IPS DF 6.9 (cell line): ENCODE measurements at regions not wholly inside any gene's neighbourhood (a gene's known extent, or its start where the extent isn't known, plus 50 kb on each side); places are given as distances from the start of the nearest gene placed in this dataset.

Experiments used
- DNase-seq: peaks from one replicate; pipeline ENCODE4 v3.0.0-alpha.2; 2013; ENCODE audit warnings: low read depth, low spot score
- H3K27ac ChIP-seq: one replicate; pipeline ENCODE4 v1.5.1; 2013; ENCODE audit warnings: low read length, control low read depth
- H3K27me3 ChIP-seq: 2 replicates; pipeline ENCODE4 v1.6.1; 2013; ENCODE audit warnings: mild to moderate bottlenecking, low read length; ENCODE audit not compliant: control insufficient read depth, insufficient read depth
- H3K36me3 ChIP-seq: 2 replicates; pipeline ENCODE4 v1.6.1; 2013; ENCODE audit warnings: low read length; ENCODE audit not compliant: control insufficient read depth, insufficient read depth
- H3K4me1 ChIP-seq: 2 replicates; pipeline ENCODE4 v1.6.1; 2013; ENCODE audit warnings: low read length; ENCODE audit not compliant: control insufficient read depth, insufficient read depth
- H3K4me3 ChIP-seq: 2 replicates; pipeline ENCODE4 v1.5.1; 2013; ENCODE audit warnings: mild to moderate bottlenecking, low read length
- H3K9me3 ChIP-seq: 2 replicates; pipeline ENCODE4 v1.6.1; 2013; ENCODE audit warnings: low read length, inconsistent platforms; ENCODE audit not compliant: control insufficient read depth, insufficient read depth
- WGBS: extraction: QIAGEN DNeasy Blood & Tissue Kit; methylation state at CpG from one replicate; pipeline ENCODE4 v1.1.7; 2013; ENCODE audit warnings: mixed read lengths, missing lambda C conversion rate; ENCODE audit not compliant: insufficient read length, insufficient coverage; 5-methylcytosine and 5-hydroxymethylcytosine counted together

- Histone ChIP-seq H3K27me3 (no peaks in the 10 kb centered on the region), H3K36me3 (no peaks in the 10 kb centered on the region), H3K4me3 (no peak overlapping the region), H3K27ac (no peak overlapping the region), H3K4me1 (no peaks in the 10 kb centered on the region), H3K9me3 (no peaks in the 10 kb centered on the region)
- no peak for DNase-seq
- WGBS, result no CpG with 5 or more reads among the region's 7 CpGs
These were observed 167.3 kb upstream of the AKIRIN2 start for GRCh38 chr6:87869064-87869905.

- H3K36me3 ChIP-seq, result no peaks in the 10 kb centered on the region
- H3K4me3 ChIP-seq, result no peak overlapping the region
- no CpG with 5 or more reads among the region's 2 CpGs for WGBS
- H3K27ac ChIP-seq, result no peak overlapping the region
- no peak for DNase-seq
- H3K27me3 ChIP-seq, result no peaks in the 10 kb centered on the region
- H3K9me3 ChIP-seq, result no peaks in the 10 kb centered on the region
- no peaks in the 10 kb centered on the region for H3K4me1 ChIP-seq
These were observed 158.9 kb upstream of the AKIRIN2 start for GRCh38 chr6:87860902-87861301.

DNA sequence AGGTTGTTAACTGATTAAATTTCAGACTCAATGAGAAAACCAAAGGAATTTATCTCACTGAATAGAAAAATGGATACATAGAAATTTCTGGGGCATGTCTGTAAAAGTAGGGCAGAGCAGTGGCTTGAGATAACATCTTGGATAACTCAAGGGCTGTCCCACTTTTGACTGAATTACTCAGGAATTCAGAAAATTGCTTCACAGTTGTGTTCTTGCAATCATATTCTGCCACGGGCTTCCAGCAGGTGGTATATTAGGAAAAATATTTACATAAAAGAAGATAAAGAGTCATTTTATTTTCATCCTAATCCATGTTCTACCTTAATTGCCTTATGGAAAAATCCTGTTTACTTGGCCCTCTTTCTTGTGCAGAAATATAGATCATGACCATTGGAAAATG lies 156.4 kb upstream of the AKIRIN2 start:
- DNase-seq, result no peak
- no peaks in the 10 kb centered on the region for H3K9me3 ChIP-seq
- no peaks in the 10 kb centered on the region for H3K36me3 ChIP-seq
- no peaks in the 10 kb centered on the region for H3K27me3 ChIP-seq
- no peaks in the 10 kb centered on the region for H3K4me1 ChIP-seq
- WGBS, result no CpG with 5 or more reads among the region's 1 CpG
- no peak overlapping the region for H3K4me3 ChIP-seq
- no peak overlapping the region for H3K27ac ChIP-seq

GRCh38 chr6:87851674-87852299 lies 149.8 kb upstream of the AKIRIN2 start:
- no peaks in the 10 kb centered on the region for H3K4me1 ChIP-seq
- no peak overlapping the region for H3K4me3 ChIP-seq
- no peaks in the 10 kb centered on the region for H3K36me3 ChIP-seq
- no peaks in the 10 kb centered on the region for H3K9me3 ChIP-seq
- no peak overlapping the region for H3K27ac ChIP-seq
- no peaks in the 10 kb centered on the region for H3K27me3 ChIP-seq
- DNase-seq, result no peak
- WGBS, result no CpG with 5 or more reads among the region's 4 CpGs

DNA sequence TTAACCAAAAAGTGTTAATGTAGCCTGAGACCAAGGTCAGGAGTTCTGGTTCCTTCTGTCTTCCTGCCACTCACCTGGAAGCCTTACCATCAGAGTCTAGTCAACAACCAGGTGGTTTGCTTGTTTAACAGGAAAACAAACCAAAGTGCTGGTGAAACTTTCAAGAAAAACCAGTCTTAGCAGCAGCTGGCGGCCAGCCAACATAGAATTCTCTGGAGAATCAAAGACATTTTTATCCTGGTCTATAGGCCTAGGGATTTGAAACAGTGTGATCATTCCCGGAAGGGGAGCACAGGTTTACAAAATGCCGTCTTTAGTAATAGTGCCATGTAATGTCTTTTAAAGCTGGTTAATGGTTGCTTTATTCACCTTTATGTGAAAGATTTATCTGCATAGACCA lies 146.6 kb upstream of the AKIRIN2 start:
- Histone ChIP-seq H3K27me3 (no peaks in the 10 kb centered on the region), H3K9me3 (no peaks in the 10 kb centered on the region), H3K27ac (no peak overlapping the region), H3K36me3 (no peaks in the 10 kb centered on the region), H3K4me3 (no peak overlapping the region), H3K4me1 (no peaks in the 10 kb centered on the region)
- DNase-seq, result no peak
- no CpG with 5 or more reads among the region's 3 CpGs for WGBS

GRCh38 chr6:87847830-87848210 lies 145.8 kb upstream of the AKIRIN2 start:
- no peaks in the 10 kb centered on the region for H3K27me3 ChIP-seq
- no peak overlapping the region for H3K27ac ChIP-seq
- H3K9me3 ChIP-seq, result no peaks in the 10 kb centered on the region
- no peaks in the 10 kb centered on the region for H3K4me1 ChIP-seq
- H3K36me3 ChIP-seq, result no peaks in the 10 kb centered on the region
- DNase-seq, result no peak
- no CpG with 5 or more reads among the region's 1 CpG for WGBS
- no peak overlapping the region for H3K4me3 ChIP-seq

DNA sequence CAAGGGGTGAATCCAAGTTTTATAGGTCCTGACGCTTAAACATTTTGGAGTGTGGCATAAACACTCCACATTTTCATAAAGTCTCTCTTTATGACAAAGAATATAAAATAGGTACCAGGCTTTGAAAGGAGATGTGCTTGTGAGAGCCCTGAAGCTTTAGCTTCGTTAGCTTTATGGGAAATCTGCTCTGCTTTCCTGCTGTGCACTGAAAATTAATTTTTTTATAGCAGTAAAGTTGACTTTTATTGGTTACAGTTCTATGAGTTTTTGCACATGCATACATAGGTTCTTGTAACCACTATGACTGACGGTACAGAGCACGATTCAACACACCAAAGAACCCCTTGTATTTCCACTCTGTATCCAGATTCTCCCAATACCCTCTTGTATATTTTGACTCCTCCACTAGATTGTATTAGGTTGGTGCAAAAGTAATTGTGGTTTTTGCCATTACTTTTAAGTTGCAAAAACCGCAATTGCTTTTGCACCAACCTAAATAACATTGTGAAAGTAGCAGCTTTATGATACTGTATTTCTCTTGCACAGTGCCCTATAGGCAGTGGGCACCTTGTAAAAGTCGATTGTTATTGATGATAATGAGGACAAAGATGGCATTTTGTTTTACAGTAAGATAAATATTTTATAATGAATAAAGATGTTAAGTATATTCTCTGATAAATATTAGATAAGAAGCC lies 145.2 kb upstream of the AKIRIN2 start:
- no peak overlapping the region for H3K27ac ChIP-seq
- WGBS, result no CpG with 5 or more reads among the region's 6 CpGs
- no peaks in the 10 kb centered on the region for H3K27me3 ChIP-seq
- no peaks in the 10 kb centered on the region for H3K9me3 ChIP-seq
- H3K36me3 ChIP-seq, result no peaks in the 10 kb centered on the region
- no peak for DNase-seq
- H3K4me3 ChIP-seq, result no peak overlapping the region
- no peaks in the 10 kb centered on the region for H3K4me1 ChIP-seq

- no peaks in the 10 kb centered on the region for H3K4me1 ChIP-seq
- no peaks in the 10 kb centered on the region for H3K36me3 ChIP-seq
- no peaks in the 10 kb centered on the region for H3K9me3 ChIP-seq
- no peak overlapping the region for H3K27ac ChIP-seq
- no peaks in the 10 kb centered on the region for H3K27me3 ChIP-seq
- H3K4me3 ChIP-seq, result no peak overlapping the region
- no peak for DNase-seq
These were observed 144.4 kb upstream of the AKIRIN2 start for GRCh38 chr6:87846434-87846833.

DNA sequence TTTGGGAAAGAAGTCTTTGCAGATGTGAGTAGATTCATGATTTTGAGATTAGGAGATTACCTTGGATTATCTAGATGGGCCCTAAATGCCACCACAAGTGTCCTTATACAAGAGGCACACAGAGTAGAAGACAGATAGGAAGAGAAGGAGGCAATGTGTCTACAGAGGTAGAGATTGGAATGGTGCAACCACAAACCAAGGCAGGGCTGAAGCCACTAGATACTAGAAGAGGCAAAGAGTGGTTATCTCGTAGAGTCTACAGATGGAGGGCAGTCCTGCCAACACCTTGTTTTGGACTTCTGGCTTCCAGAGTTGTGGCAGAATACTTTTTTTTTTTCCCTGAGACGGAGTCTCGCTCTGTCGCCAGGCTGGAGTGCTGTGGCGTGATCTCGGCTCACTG lies 138.3 kb upstream of the AKIRIN2 start:
- no peak for DNase-seq
- Histone ChIP-seq H3K4me3 (no peak overlapping the region), H3K9me3 (no peaks in the 10 kb centered on the region), H3K27ac (no peak overlapping the region), H3K4me1 (no peaks in the 10 kb centered on the region), H3K36me3 (no peaks in the 10 kb centered on the region), H3K27me3 (no peaks in the 10 kb centered on the region)
- WGBS, result no CpG with 5 or more reads among the region's 6 CpGs

- Histone ChIP-seq H3K4me3 (no peak overlapping the region), H3K4me1 (no peaks in the 10 kb centered on the region), H3K9me3 (no peaks in the 10 kb centered on the region), H3K27ac (no peak overlapping the region), H3K27me3 (no peaks in the 10 kb centered on the region), H3K36me3 (no peaks in the 10 kb centered on the region)
- no peak for DNase-seq
- WGBS, result no CpG with 5 or more reads among the region's 2 CpGs
These were observed 135.8 kb upstream of the AKIRIN2 start for GRCh38 chr6:87837876-87838275.
